HG03457 (cell line): ENCODE measurements at regions not wholly inside any gene's neighbourhood (a gene's known extent, or its start where the extent isn't known, plus 50 kb on each side); places are given as distances from the start of the nearest gene placed in this dataset.
"Not testable (repeated sequence)": the region's sequence is repeated elsewhere in the genome, so short reads cannot be mapped to it uniquely, and the experiment has no call there.

Source experiments
- ATAC-seq: cut with Tn5 transposase; IDR thresholded peaks from one replicate; pipeline ENCODE4 v1.9.1; 2021; ENCODE audit warnings: moderate number of reproducible peaks; ENCODE audit not compliant: unreplicated experiment

- ATAC-seq = no peak
Measured at GRCh38 chr2:7516484-7517063, 599.4 kb downstream of the RNF144A start.

- ATAC-seq = no peak
Measured at GRCh38 chr2:7517088-7517487, 599.9 kb downstream of the RNF144A start.

GRCh38 chr2:7517851-7518250 is 600.6 kb downstream of the RNF144A start:
- no peak for ATAC-seq

- ATAC-seq = no peak
Measured at GRCh38 chr2:7523481-7524120, 606.4 kb downstream of the RNF144A start.

- no peak for ATAC-seq
Measured at GRCh38 chr2:7524195-7524594, 607.0 kb downstream of the RNF144A start.

GRCh38 chr2:7525746-7526145 is 608.5 kb downstream of the RNF144A start:
- no peak for ATAC-seq

GRCh38 chr2:7527165-7527722 is 610.0 kb downstream of the RNF144A start:
- no peak for ATAC-seq

GRCh38 chr2:7530001-7530400 is 612.8 kb downstream of the RNF144A start:
- ATAC-seq = no peak

GRCh38 chr2:7539077-7539476 is 621.9 kb downstream of the RNF144A start:
- no peak for ATAC-seq

- no peak for ATAC-seq
Measured at GRCh38 chr2:7539760-7540159, 622.5 kb downstream of the RNF144A start.

- no peak for ATAC-seq
Measured at GRCh38 chr2:7552825-7553570, 635.8 kb downstream of the RNF144A start.

- no peak for ATAC-seq
Measured at GRCh38 chr2:7555260-7555659, 638.0 kb downstream of the RNF144A start.

GRCh38 chr2:7557376-7557775 is 640.2 kb downstream of the RNF144A start:
- ATAC-seq = no peak

- no peak for ATAC-seq
Measured at GRCh38 chr2:7559791-7560190, 642.6 kb downstream of the RNF144A start.

- ATAC-seq = no peak
Measured at GRCh38 chr2:7566382-7566881, 649.2 kb downstream of the RNF144A start.

GRCh38 chr2:7567116-7567515 is 649.9 kb downstream of the RNF144A start:
- ATAC-seq = not testable (repeated sequence)

- no peak for ATAC-seq
Measured at GRCh38 chr2:7567646-7568045, 650.4 kb downstream of the RNF144A start.

- no peak for ATAC-seq
Measured at GRCh38 chr2:7570247-7570646, 653.0 kb downstream of the RNF144A start.

- ATAC-seq = no peak
Measured at GRCh38 chr2:7571701-7572100, 654.5 kb downstream of the RNF144A start.

GRCh38 chr2:7572450-7572849 is 655.2 kb downstream of the RNF144A start:
- ATAC-seq = no peak

GRCh38 chr2:7573166-7573825 is 656.1 kb downstream of the RNF144A start:
- no peak for ATAC-seq
